CD14-positive monocyte (primary cell): ENCODE measurements at regions not wholly inside any gene's neighbourhood (a gene's known extent, or its start where the extent isn't known, plus 50 kb on each side); places are given as distances from the start of the nearest gene placed in this dataset.
"Not testable (repeated sequence)": the region's sequence is repeated elsewhere in the genome, so short reads cannot be mapped to it uniquely, and the experiment has no call there.

ENCODE experiments used
- DNase-seq, 3 donors: peaks; one replicate each; pipeline ENCODE4 v3.0.0-alpha.2; 2011 to 2022
- H2AFZ ChIP-seq: 2 replicates; pipeline ENCODE4 v1.6.0; 2012; ENCODE audit warnings: mild to moderate bottlenecking, low read depth, low read length, inconsistent platforms; ENCODE audit not compliant: insufficient read depth, poor library complexity, severe bottlenecking
- H3K27ac ChIP-seq, 2 donors: 1 replicate in 1 of 2; 2 replicates in 1 of 2; pipeline ENCODE4 v1.5.1; 2012 to 2013; ENCODE audit warnings: low read length in 2 of 2, control low read depth in 1 of 2, inconsistent platforms in 1 of 2, low read depth in 1 of 2, mild to moderate bottlenecking in 1 of 2
- H3K27me3 ChIP-seq, 2 donors: one replicate each; pipeline versions ENCODE4 v1.6.0 to v1.6.1; 2011 to 2013; ENCODE audit warnings: low read length in 2 of 2; ENCODE audit not compliant: control insufficient read depth in 2 of 2, insufficient read depth in 2 of 2
- H3K36me3 ChIP-seq, 2 donors: replicated peaks in 1 of 2; 1 replicate in 1 of 2; 2 replicates in 1 of 2; pipeline versions ENCODE4 v1.5.1 to v1.6.1; 2012 to 2013; ENCODE audit warnings: low read length in 2 of 2, control low read depth in 1 of 2, inconsistent platforms in 1 of 2, mild to moderate bottlenecking in 1 of 2; ENCODE audit not compliant: insufficient read depth in 2 of 2, control insufficient read depth in 1 of 2
- H3K4me1 ChIP-seq, 2 donors: 1 replicate in 1 of 2; 2 replicates in 1 of 2; pipeline versions ENCODE4 v1.5.1 to v1.6.1; 2012 to 2013; ENCODE audit warnings: low read length in 2 of 2, control low read depth in 1 of 2, inconsistent platforms in 1 of 2, mild to moderate bottlenecking in 1 of 2, moderate library complexity in 1 of 2; ENCODE audit not compliant: insufficient read depth in 2 of 2, control insufficient read depth in 1 of 2
- H3K4me2 ChIP-seq: replicated peaks from 2 replicates; pipeline ENCODE3; 2012; ENCODE audit warnings: low read length, moderate library complexity, mild to moderate bottlenecking; ENCODE audit not compliant: poor library complexity, severe bottlenecking; ENCODE audit errors: extremely low read depth
- H3K4me3 ChIP-seq, 3 experiments: fragments of 200-600 bp in 1 of 3; sonication (generic) in 1 of 3; replicated peaks in 1 of 3; 1 replicate in 2 of 3; 2 replicates in 1 of 3; pipeline ENCODE4 v1.5.1; 2011 to 2013; ENCODE audit warnings: low read length in 3 of 3, mild to moderate bottlenecking in 3 of 3, control low read depth in 2 of 3, low read depth in 2 of 3, inconsistent platforms in 1 of 3, moderate library complexity in 1 of 3
- H3K79me2 ChIP-seq: 2 replicates; pipeline ENCODE4 v1.6.0; 2012; ENCODE audit warnings: mild to moderate bottlenecking, control low read depth, inconsistent platforms, low read length, moderate library complexity; ENCODE audit not compliant: insufficient read depth
- H3K9ac ChIP-seq: 2 replicates; pipeline ENCODE4 v1.6.0; 2017; ENCODE audit warnings: low read length, mild to moderate bottlenecking; ENCODE audit not compliant: insufficient read depth, poor library complexity, severe bottlenecking
- H3K9me3 ChIP-seq, 2 donors: replicated peaks in 1 of 2; 1 replicate in 1 of 2; 2 replicates in 1 of 2; pipeline versions ENCODE4 v1.5.1 to v1.6.1; 2012 to 2013; ENCODE audit warnings: low read length in 2 of 2, control low read depth in 1 of 2; ENCODE audit not compliant: control insufficient read depth in 1 of 2, insufficient read depth in 1 of 2
- H4K20me1 ChIP-seq: 2 replicates; pipeline ENCODE4 v1.6.0; 2012; ENCODE audit warnings: mild to moderate bottlenecking, low read length, control low read depth, moderate library complexity; ENCODE audit not compliant: insufficient read depth
- H3K27ac Mint-ChIP-seq, 7 donors: one replicate each; pipeline ENCODE4 v1.8.0; 2020; ENCODE audit warnings: mild to moderate bottlenecking in 7 of 7, mixed read lengths in 7 of 7, moderate library complexity in 6 of 7, inconsistent platforms in 2 of 7
- H3K27me3 Mint-ChIP-seq, 3 donors: one replicate each; pipeline ENCODE4 v1.8.0; 2021 to 2022; ENCODE audit warnings: low read depth in 3 of 3, mild to moderate bottlenecking in 3 of 3, mixed read lengths in 3 of 3, moderate library complexity in 3 of 3, inconsistent platforms in 1 of 3
- H3K36me3 Mint-ChIP-seq, 2 donors: one replicate each; pipeline ENCODE4 v1.8.0; 2020; ENCODE audit warnings: mixed read lengths in 2 of 2, inconsistent platforms in 1 of 2, mild to moderate bottlenecking in 1 of 2
- H3K4me1 Mint-ChIP-seq: one replicate; pipeline ENCODE4 v1.8.0; 2020; ENCODE audit warnings: mild to moderate bottlenecking, mixed read lengths
- H3K4me3 Mint-ChIP-seq, 2 donors: one replicate each; pipeline ENCODE4 v1.8.0; 2020; ENCODE audit warnings: mild to moderate bottlenecking in 2 of 2, mixed read lengths in 2 of 2, moderate library complexity in 1 of 2
- H3K9me3 Mint-ChIP-seq, 7 donors: one replicate each; pipeline ENCODE4 v1.8.0; 2020 to 2022; ENCODE audit warnings: mixed read lengths in 7 of 7, mild to moderate bottlenecking in 6 of 7, moderate library complexity in 6 of 7, inconsistent platforms in 2 of 7
- WGBS: methylation state at CpG from one replicate; pipeline ENCODE4 v1.1.5; 2013; ENCODE audit warnings: missing lambda C conversion rate; ENCODE audit not compliant: insufficient coverage; 5-methylcytosine and 5-hydroxymethylcytosine counted together
- intact Hi-C, 2 donors: fragments of 100-400 bp; cut with micrococcal nuclease; formaldehyde crosslinking; loops; one replicate each; pipeline versions ENCODE4 v1.15.0 to v1.15.1; 2023
- TF ChIP-seq, protein P1 (sequence below): fragments of 200-600 bp; IDR thresholded peaks from one replicate; pipeline ENCODE4 v1.8.0; 2022; ENCODE audit warnings: antibody characterized with exemption, mild to moderate bottlenecking

DNA sequence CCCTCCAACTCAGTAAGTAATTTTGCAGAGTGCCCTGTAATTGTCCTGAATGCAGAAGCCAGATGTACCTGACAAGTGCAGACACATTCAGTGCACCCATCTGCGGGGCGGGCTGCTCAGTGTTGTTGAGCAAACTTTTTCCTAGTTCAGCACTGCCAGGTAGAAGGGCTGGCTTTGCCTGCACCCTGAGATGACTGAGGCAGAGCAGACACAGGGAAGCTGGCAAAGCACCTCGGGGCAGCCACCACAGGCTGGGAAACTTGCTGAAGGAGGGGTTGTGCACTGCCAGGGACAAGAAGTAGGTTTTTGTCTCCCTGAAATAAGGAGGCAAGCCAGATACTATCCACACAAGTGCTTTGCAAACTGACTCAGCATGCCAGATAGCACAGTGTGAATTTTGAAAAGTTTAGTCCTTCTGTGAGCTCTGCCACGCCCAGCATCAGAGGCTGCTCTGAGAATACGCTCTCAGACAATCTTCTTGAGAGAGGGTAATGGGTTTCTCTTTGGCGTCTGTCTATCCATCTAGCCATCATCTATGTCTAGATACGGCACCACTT, 62.3 kb downstream of the SOWAHC start:
- Histone ChIP-seq H3K9me3 (no peaks in the 10 kb centered on the region), H3K4me3 (no peak overlapping the region), H3K36me3 (no peaks in the 10 kb centered on the region), H3K27ac (no peak overlapping the region), H3K79me2 (no peaks in the 10 kb centered on the region), H2AFZ (no peak overlapping the region), H4K20me1 (no peaks in the 10 kb centered on the region), H3K9ac (no peak overlapping the region), H3K4me1 (no peaks in the 10 kb centered on the region), H3K27me3 (no peaks in the 10 kb centered on the region), H3K4me2 (no peak overlapping the region)
- no peak overlapping the region for H3K4me3 Mint-ChIP-seq
- H3K27me3 Mint-ChIP-seq, result peaks cover 3 to 9% (median 5%) of the 10 kb centered on the region in 3 donors
- H3K36me3 Mint-ChIP-seq, result no peaks in the 10 kb centered on the region
- no peak overlapping the region for H3K27ac Mint-ChIP-seq
- peaks cover 2% of the 10 kb centered on the region for H3K4me1 Mint-ChIP-seq
- peaks cover 0 to 3% (median 2%) of the 10 kb centered on the region in 7 donors for H3K9me3 Mint-ChIP-seq
- 100% methylated on average over 3 of the region's 7 CpGs for WGBS
- intact Hi-C loops, result no loop called here
- no peak for DNase-seq
- TF ChIP-seq, protein P1, sequence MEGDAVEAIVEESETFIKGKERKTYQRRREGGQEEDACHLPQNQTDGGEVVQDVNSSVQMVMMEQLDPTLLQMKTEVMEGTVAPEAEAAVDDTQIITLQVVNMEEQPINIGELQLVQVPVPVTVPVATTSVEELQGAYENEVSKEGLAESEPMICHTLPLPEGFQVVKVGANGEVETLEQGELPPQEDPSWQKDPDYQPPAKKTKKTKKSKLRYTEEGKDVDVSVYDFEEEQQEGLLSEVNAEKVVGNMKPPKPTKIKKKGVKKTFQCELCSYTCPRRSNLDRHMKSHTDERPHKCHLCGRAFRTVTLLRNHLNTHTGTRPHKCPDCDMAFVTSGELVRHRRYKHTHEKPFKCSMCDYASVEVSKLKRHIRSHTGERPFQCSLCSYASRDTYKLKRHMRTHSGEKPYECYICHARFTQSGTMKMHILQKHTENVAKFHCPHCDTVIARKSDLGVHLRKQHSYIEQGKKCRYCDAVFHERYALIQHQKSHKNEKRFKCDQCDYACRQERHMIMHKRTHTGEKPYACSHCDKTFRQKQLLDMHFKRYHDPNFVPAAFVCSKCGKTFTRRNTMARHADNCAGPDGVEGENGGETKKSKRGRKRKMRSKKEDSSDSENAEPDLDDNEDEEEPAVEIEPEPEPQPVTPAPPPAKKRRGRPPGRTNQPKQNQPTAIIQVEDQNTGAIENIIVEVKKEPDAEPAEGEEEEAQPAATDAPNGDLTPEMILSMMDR, result no peak

DNA sequence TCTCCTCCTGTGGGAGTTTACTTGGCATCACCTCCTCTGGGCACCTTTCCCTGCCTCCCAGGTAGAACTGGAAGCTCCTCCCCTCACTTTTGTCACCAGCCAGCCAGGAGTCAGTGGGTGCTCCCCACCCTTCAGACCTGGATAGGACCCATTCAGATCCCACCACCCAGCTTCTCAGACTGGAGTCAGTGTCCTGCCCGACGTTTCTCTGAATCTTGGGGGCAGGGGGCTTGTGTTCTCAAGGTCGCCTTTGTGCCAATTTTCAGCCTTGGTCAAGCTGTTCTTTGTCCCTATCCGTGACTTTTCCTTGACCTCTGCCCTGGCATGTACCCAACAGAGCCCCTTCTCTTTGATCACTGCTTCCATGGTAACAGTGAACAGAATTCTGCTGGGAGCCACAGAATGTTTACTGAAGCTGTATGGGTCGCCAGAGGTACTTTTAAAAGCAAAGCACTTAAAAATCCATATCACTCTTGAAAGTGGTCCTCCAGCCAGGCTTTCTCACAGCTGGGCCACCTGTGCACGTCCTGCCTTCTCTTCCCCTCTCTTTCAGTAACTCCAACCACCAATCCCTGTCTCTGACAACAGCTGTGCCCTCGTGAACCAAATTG, 63.1 kb downstream of the SOWAHC start:
- H3K27me3 Mint-ChIP-seq, H3K27ac ChIP-seq, H3K4me3 ChIP-seq, intact Hi-C loops, H3K36me3 ChIP-seq, H3K9me3 Mint-ChIP-seq, H3K9me3 ChIP-seq, H3K79me2 ChIP-seq, DNase-seq, H4K20me1 ChIP-seq, H2AFZ ChIP-seq, H3K27me3 ChIP-seq, H3K9ac ChIP-seq, H3K36me3 Mint-ChIP-seq, H3K4me1 Mint-ChIP-seq, H3K4me1 ChIP-seq, H3K4me2 ChIP-seq: not testable (repeated sequence)
- WGBS, result 88% methylated on average over 4 of the region's 7 CpGs
- H3K27ac Mint-ChIP-seq, result peak overlapping the region in 1 of 7 donors; percentile 79
- peak overlapping the region in 1 of 2 donors; percentile 1 for H3K4me3 Mint-ChIP-seq
